Thoracic aorta (tissue), 2 donors: ENCODE measurements at regions not wholly inside any gene's neighbourhood (a gene's known extent, or its start where the extent isn't known, plus 50 kb on each side); places are given as distances from the start of the nearest gene placed in this dataset.

ENCODE experiments used
- ATAC-seq: fragments of 150-250 bp; one replicate; pipeline ENCODE4 v1.8.0; 2017; ENCODE audit warnings: low read depth; ENCODE audit not compliant: insufficient number of reproducible peaks, low FRiP score
- DNase-seq: peaks from one replicate; pipeline ENCODE4 v3.0.0-alpha.2; 2020; ENCODE audit warnings: low spot score
- H3K27ac ChIP-seq, 2 donors: fragments of 200-600 bp; sonication (generic); 1 replicate in 1 of 2; 2 replicates in 1 of 2; pipeline ENCODE4 v1.5.1; 2016; ENCODE audit warnings: mild to moderate bottlenecking in 2 of 2, moderate library complexity in 2 of 2
- H3K27me3 ChIP-seq: fragments of 200-600 bp; sonication (generic); replicated peaks from 2 replicates; pipeline ENCODE4 v1.6.0; 2016; ENCODE audit warnings: mild to moderate bottlenecking; ENCODE audit not compliant: insufficient read depth
- H3K36me3 ChIP-seq: fragments of 200-600 bp; sonication (generic); one replicate; pipeline ENCODE4 v1.5.1; 2016
- H3K4me1 ChIP-seq, 2 donors: fragments of 200-600 bp; sonication (generic); 1 replicate in 1 of 2; 2 replicates in 1 of 2; pipeline versions ENCODE4 v1.5.1 to v1.6.0; 2016; ENCODE audit warnings: low read depth in 2 of 2, mild to moderate bottlenecking in 1 of 2; ENCODE audit not compliant: control insufficient read depth in 1 of 2
- H3K4me3 ChIP-seq: fragments of 200-600 bp; sonication (generic); 2 replicates; pipeline ENCODE4 v1.5.1; 2016; ENCODE audit warnings: mild to moderate bottlenecking
- H3K9me3 ChIP-seq: fragments of 200-600 bp; sonication (generic); 2 replicates; pipeline ENCODE4 v1.5.1; 2016
- TF ChIP-seq, protein P1 (sequence below): fragments of 200-600 bp; sonication (generic); IDR thresholded peaks from one replicate; pipeline ENCODE4 v1.5.1; 2019; ENCODE audit warnings: antibody characterized with exemption

DNA sequence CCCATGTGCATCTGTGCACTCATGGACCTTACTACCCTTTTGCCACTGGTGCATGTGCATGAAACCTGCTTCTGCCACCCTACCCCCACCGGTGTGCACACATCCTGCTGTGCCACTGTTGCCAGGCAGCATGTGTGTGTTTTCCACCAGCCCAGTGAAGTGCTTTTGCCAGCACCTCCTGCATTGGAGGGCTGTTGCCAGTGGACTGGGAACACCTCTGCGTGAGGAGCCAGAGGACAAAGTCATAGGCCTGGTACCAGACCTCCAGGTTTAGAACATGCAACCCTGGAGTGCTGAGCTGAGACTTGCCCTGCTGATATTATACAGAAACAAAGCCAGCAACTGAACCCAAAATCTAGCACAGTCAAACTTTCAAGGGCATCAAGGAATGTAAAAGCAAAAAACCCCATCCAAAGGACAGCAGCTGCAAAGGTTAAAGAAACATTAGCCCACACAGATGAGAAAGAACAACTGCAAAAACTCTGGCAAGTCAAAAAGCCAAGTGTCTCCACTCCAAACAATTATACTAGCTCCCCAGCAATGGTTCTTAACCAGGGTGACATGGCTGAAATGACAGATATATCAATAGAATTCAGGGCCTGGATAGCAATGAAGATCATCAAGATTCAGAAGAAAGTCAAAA lies 70.6 kb upstream of the PTPN3 start:
- Histone ChIP-seq H3K36me3 (no peaks in the 10 kb centered on the region), H3K4me3 (no peak overlapping the region), H3K27me3 (no peaks in the 10 kb centered on the region), H3K4me1 (no peaks in the 10 kb centered on the region), H3K9me3 (peaks cover 2% of the 10 kb centered on the region), H3K27ac (no peak overlapping the region)
- ATAC-seq (no peak), DNase-seq (no peak)
- TF ChIP-seq, protein P1, sequence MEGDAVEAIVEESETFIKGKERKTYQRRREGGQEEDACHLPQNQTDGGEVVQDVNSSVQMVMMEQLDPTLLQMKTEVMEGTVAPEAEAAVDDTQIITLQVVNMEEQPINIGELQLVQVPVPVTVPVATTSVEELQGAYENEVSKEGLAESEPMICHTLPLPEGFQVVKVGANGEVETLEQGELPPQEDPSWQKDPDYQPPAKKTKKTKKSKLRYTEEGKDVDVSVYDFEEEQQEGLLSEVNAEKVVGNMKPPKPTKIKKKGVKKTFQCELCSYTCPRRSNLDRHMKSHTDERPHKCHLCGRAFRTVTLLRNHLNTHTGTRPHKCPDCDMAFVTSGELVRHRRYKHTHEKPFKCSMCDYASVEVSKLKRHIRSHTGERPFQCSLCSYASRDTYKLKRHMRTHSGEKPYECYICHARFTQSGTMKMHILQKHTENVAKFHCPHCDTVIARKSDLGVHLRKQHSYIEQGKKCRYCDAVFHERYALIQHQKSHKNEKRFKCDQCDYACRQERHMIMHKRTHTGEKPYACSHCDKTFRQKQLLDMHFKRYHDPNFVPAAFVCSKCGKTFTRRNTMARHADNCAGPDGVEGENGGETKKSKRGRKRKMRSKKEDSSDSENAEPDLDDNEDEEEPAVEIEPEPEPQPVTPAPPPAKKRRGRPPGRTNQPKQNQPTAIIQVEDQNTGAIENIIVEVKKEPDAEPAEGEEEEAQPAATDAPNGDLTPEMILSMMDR = no peak

- no peaks in the 10 kb centered on the region for H3K27me3 ChIP-seq
- no peak for DNase-seq
Observed at GRCh38 chr9:109574061-109574882, 76.2 kb upstream of the PTPN3 start.

GRCh38 chr9:109576762-109577161 lies 78.7 kb upstream of the PTPN3 start:
- no peak for ATAC-seq
- Histone ChIP-seq H3K27me3 (no peaks in the 10 kb centered on the region), H3K36me3 (no peaks in the 10 kb centered on the region), H3K4me3 (no peak overlapping the region), H3K9me3 (no peaks in the 10 kb centered on the region), H3K27ac (no peak overlapping the region), H3K4me1 (no peaks in the 10 kb centered on the region)
- DNase-seq = no peak
- TF ChIP-seq, protein P1 = no peak

More at GRCh38 chr9:109574061-109574882, 76.2 kb upstream of the PTPN3 start:
- TF ChIP-seq, protein P1 = peak; percentile 77
- peak; percentile 43 for ATAC-seq
- Histone ChIP-seq H3K36me3 (no peaks in the 10 kb centered on the region), H3K9me3 (peaks cover 2% of the 10 kb centered on the region), H3K27ac (no peak overlapping the region), H3K4me3 (no peak overlapping the region), H3K4me1 (no peaks in the 10 kb centered on the region)

DNA sequence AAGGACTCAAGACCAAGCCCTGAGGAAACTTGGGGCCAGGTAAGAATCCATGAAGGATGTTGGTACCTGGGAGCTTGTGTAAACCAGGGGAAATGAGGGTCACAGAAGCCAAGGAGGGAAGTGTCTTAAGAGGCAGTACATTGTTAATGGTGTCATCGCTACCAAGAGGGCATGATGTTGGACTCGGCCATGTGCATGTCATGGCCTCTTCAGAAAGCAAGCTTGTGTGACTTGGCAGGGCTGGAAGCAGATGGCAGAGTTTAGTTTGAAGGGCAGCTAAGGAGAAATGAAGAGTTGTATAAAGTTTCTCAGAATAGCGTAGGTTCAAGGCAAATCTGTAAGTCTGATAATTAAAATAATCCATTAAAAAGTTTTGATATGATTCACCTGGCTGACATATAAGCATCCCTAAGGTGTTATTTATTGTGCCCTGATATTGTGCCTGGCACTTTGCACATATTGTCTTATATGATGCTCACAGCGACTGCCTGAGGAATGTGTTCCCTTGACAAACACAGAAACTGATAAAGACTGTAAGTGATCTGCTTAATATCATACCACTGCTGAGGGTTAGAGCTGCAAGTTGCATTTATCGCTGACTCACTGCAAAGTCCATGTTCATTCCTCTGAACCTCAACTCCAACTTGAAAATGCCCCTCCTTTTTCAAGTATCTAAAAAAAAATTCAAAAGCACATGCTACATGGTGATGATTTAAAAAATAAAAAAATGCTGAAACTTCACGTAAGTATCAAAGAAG lies 81.3 kb upstream of the PTPN3 start:
- Histone ChIP-seq H3K27ac (no peak overlapping the region), H3K36me3 (no peaks in the 10 kb centered on the region), H3K4me1 (no peaks in the 10 kb centered on the region), H3K4me3 (no peak overlapping the region), H3K9me3 (no peaks in the 10 kb centered on the region), H3K27me3 (no peaks in the 10 kb centered on the region)
- no peak for DNase-seq
- ATAC-seq = no peak
- TF ChIP-seq, protein P1 = no peak

DNA sequence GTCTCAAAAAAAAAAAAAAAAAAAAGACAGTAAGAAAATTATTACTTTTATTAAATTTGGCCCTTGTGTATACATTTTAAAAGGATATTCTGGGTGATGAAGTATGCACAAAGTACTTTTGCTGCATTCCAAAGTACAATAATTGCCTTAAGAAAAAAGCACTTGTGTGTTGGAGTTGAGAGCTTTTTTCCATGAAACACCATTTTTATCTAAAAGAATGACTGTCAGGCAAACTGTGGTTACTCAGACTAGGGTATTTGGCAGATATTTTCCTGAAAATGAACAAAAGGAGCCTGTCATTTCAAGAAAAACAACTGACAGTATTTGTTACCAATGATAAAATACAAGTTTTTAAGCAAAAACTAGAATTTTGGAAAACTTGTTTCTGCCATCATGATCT lies 84.3 kb upstream of the PTPN3 start:
- Histone ChIP-seq H3K4me3 (no peak overlapping the region), H3K27me3 (no peaks in the 10 kb centered on the region), H3K9me3 (no peaks in the 10 kb centered on the region), H3K36me3 (no peaks in the 10 kb centered on the region), H3K4me1 (no peaks in the 10 kb centered on the region), H3K27ac (no peak overlapping the region)
- ATAC-seq (no peak), DNase-seq (no peak)
- TF ChIP-seq, protein P1 = no peak
